ENCODE measurements at regions not wholly inside any gene's neighbourhood (a gene's known extent, or its start where the extent isn't known, plus 50 kb on each side); places are given as distances from the start of the nearest gene placed in this dataset.

DNA sequence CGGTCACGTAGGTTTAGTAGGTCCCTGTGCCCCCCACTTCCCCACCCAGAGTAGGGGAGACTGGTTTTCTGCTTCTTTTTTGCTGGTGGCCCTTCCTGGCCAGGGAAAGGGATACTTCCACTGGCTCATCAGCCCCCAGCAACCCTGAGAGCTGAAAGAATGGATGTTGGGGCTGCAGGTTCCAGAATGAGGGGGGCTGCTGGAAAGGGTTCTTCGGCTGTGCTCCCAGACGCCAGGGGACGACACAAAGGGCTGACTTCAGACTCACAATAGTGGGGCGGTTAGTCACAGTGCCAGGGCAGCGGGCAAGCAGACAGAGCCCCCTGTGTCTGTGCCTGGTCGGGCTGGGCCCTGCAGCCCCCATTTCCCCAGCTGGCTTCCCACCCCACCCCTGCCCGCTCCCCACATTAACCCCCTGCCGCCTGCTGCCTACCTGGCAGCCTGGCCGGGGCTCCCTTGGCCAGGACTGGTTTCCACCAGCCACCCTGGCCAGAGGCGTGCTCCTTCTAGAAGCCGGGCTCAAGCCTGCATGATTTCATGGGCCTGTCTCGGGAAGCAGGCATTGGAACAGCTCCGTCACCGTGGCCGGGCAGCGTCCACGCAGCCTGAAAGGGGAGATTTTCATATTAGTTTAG lies 79.1 kb upstream of the WNT7B start:
- intact Hi-C loops (cut with DNase I): no loop called here
- TF ChIP-seq EP300 (IDR thresholded peaks at IDR 0.05): no peak
- DNase-seq: peak; percentile 53 to 66 (median 65)
- no peaks in the 10 kb centered on the region for H3K9me3 ChIP-seq
- H3K36me3 ChIP-seq: no peaks in the 10 kb centered on the region
- no peaks in the 10 kb centered on the region for H3K27me3 ChIP-seq
- H3K27ac ChIP-seq: peak overlapping the region; percentile 95 to 100
- peak overlapping the region; percentile 87 for H3K4me3 ChIP-seq
- 2 to 10% (median 7%) methylated on average over 16 to 19 of the region's 19 CpGs for WGBS, 3 donors
- H3K4me1 ChIP-seq (ENCODE audit: insufficient read depth): peaks cover 34% of the 10 kb centered on the region

- WGBS, 3 donors: 7 to 14% (median 10%) methylated on average over 9 of the region's 9 CpGs
- no peaks in the 10 kb centered on the region for H3K36me3 ChIP-seq
- intact Hi-C loops (cut with DNase I): no loop called here
- peak overlapping the region; percentile 95 to 100 for H3K27ac ChIP-seq
- H3K27me3 ChIP-seq: no peaks in the 10 kb centered on the region
- no peaks in the 10 kb centered on the region for H3K9me3 ChIP-seq
- peak in 4 of 5 donors; percentile 9 to 36 (median 22) for DNase-seq
- TF ChIP-seq EP300 (IDR thresholded peaks at IDR 0.05) (no peak), POLR2A (IDR thresholded peaks at IDR 0.05) (no peak)
- TF ChIP-seq, protein P1, sequence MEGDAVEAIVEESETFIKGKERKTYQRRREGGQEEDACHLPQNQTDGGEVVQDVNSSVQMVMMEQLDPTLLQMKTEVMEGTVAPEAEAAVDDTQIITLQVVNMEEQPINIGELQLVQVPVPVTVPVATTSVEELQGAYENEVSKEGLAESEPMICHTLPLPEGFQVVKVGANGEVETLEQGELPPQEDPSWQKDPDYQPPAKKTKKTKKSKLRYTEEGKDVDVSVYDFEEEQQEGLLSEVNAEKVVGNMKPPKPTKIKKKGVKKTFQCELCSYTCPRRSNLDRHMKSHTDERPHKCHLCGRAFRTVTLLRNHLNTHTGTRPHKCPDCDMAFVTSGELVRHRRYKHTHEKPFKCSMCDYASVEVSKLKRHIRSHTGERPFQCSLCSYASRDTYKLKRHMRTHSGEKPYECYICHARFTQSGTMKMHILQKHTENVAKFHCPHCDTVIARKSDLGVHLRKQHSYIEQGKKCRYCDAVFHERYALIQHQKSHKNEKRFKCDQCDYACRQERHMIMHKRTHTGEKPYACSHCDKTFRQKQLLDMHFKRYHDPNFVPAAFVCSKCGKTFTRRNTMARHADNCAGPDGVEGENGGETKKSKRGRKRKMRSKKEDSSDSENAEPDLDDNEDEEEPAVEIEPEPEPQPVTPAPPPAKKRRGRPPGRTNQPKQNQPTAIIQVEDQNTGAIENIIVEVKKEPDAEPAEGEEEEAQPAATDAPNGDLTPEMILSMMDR (IDR thresholded peaks at IDR 0.05): no peak
- H3K4me1 ChIP-seq (ENCODE audit: insufficient read depth): peaks cover 37% of the 10 kb centered on the region
- peak overlapping the region; percentile 87 for H3K4me3 ChIP-seq
Observed at GRCh38 chr22:46056546-46057245, 79.7 kb upstream of the WNT7B start.

DNA sequence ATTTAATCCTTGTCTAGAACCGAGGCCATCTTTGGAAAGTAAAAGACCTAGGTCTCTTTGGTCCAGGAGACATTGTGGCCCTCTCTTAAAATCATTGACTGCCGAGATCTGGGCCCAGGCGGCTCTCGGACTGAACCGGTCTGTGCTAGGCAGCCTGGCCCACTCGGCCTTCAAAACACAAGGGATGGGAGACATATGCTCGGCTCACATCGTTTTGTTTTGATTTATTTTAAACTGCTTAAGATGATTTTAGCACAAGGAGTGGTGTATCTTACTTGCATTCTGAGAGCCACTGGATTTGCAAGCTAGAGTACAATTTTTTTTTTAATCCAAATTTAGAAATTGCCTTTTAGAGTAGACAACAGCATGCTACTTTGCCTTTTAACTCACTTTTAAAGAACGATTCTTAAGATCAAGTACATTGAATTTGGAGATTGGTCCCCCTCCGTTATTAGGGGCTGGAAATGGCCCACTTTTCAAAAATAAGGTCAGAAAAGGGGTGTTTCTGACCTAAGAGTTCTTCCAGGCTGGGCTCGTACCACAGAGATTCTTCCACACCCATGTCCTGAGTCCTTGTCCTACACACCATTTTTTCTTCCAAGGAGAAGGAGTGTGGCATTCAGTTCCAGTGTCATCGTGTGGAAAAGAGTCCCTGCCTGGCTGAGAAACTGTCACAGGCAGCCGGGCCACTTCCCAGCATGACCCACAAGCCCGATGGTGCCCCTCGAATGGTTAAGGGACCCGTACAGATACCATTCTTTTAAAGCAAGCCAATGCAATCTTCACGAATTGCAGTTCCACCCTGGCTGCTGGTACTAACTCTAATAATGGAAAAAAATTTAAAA lies 80.5 kb upstream of the WNT7B start:
- H3K9me3 ChIP-seq: no peaks in the 10 kb centered on the region
- peak overlapping the region; percentile 95 to 100 for H3K27ac ChIP-seq
- TF ChIP-seq, protein P1 (IDR thresholded peaks at IDR 0.05): peak in 1 of 3 donors; percentile 7
- peak; percentile 14 for TF ChIP-seq POLR2A (IDR thresholded peaks at IDR 0.05)
- TF ChIP-seq EP300 (IDR thresholded peaks at IDR 0.05): no peak
- no peaks in the 10 kb centered on the region for H3K27me3 ChIP-seq
- 4 to 7% (median 7%) methylated on average over 17 of the region's 17 CpGs for WGBS, 3 donors
- intact Hi-C loops (cut with DNase I): no loop called here
- peak; percentile 66 to 71 (median 69) for DNase-seq
- H3K4me1 ChIP-seq (ENCODE audit: insufficient read depth): peaks cover 33% of the 10 kb centered on the region
- H3K4me3 ChIP-seq: peak overlapping the region; percentile 87
- no peaks in the 10 kb centered on the region for H3K36me3 ChIP-seq

DNA sequence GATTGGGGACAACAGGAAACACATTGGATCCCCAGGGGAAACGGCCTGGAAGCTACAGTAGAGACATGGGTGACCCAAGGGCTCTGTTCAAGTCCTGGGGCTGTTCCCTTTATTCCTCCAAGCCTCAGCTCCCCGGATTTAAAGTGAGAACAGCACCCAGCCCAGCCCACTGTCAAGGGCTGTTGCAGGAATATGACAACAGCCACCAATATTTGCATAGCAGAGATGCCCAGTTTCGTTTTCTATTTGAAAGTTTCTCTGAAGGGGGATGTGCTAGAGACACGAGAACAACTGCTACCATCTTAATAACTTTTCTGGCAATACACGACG lies 81.1 kb upstream of the WNT7B start:
- intact Hi-C loops (cut with DNase I): no loop called here
- Histone ChIP-seq H3K9me3 (no peaks in the 10 kb centered on the region), H3K36me3 (no peaks in the 10 kb centered on the region), H3K27ac (peak overlapping the region; percentile 95 to 100), H3K27me3 (no peaks in the 10 kb centered on the region), H3K4me3 (peak overlapping the region; percentile 87), H3K4me1 (ENCODE audit: insufficient read depth) (peaks cover 32% of the 10 kb centered on the region)
- peak in 4 of 5 donors; percentile 42 to 52 (median 46) for DNase-seq
- 1 to 2% (median 2%) methylated on average over 6 of the region's 6 CpGs for WGBS, 3 donors
- TF ChIP-seq POLR2A (IDR thresholded peaks at IDR 0.05): peak; percentile 15
- TF ChIP-seq, protein P1 (IDR thresholded peaks at IDR 0.05): no peak

Measured in ovary (tissue), 7 donors.